Activated T-cell treated with anti-CD3 and anti-CD28 coated beads, Interleukin-2, amount 50 U/mL, for 72 hours (primary cell): ENCODE measurements at regions not wholly inside any gene's neighbourhood (a gene's known extent, or its start where the extent isn't known, plus 50 kb on each side); places are given as distances from the start of the nearest gene placed in this dataset.
A peak's percentile ranks its signal among the peaks of the same experiment; 100 is the strongest.
"Not testable (repeated sequence)": the region's sequence is repeated elsewhere in the genome, so short reads cannot be mapped to it uniquely, and the experiment has no call there.

Experiments used
- ATAC-seq, 2 donors: fragments of 150-1000 bp; cut with Tn5 transposase; replicated peaks in 1 of 2; 2 replicates each; pipeline ENCODE4 v1.10.0; 2021; ENCODE audit warnings: moderate library complexity in 2 of 2, mild to moderate bottlenecking in 1 of 2
- DNase-seq, 2 donors: peaks; one replicate each; pipeline ENCODE4 v3.0.0; 2021 to 2022; ENCODE audit warnings: mixed read lengths in 1 of 2
- H3K27ac Mint-ChIP-seq: one replicate; pipeline ENCODE4 v1.8.0; 2022; ENCODE audit warnings: mild to moderate bottlenecking, moderate library complexity, mixed read lengths
- H3K27me3 Mint-ChIP-seq: one replicate; pipeline ENCODE4 v1.8.0; 2022; ENCODE audit warnings: low read depth, mixed read lengths
- H3K36me3 Mint-ChIP-seq, 2 donors: one replicate each; pipeline ENCODE4 v1.8.0; 2022; ENCODE audit warnings: mixed read lengths in 2 of 2, mild to moderate bottlenecking in 1 of 2; ENCODE audit not compliant: insufficient read depth in 2 of 2
- H3K4me1 Mint-ChIP-seq: one replicate; pipeline ENCODE4 v1.8.0; 2022; ENCODE audit warnings: low read depth, mixed read lengths
- H3K4me3 Mint-ChIP-seq, 2 donors: one replicate each; pipeline ENCODE4 v1.8.0; 2022; ENCODE audit warnings: mild to moderate bottlenecking in 2 of 2, mixed read lengths in 2 of 2, moderate library complexity in 2 of 2
- H3K9me3 Mint-ChIP-seq, 2 donors: one replicate each; pipeline ENCODE4 v1.8.0; 2022; ENCODE audit warnings: mixed read lengths in 2 of 2

- not testable (repeated sequence) for DNase-seq, H3K4me1 Mint-ChIP-seq, H3K27ac Mint-ChIP-seq, H3K36me3 Mint-ChIP-seq, H3K9me3 Mint-ChIP-seq, ATAC-seq, H3K27me3 Mint-ChIP-seq
- peak overlapping the region in 1 of 2 donors; percentile 57 for H3K4me3 Mint-ChIP-seq
These were observed 198.0 kb downstream of the LMLN start for GRCh38 chr3:198158007-198158406.

- not testable (repeated sequence) for H3K27me3 Mint-ChIP-seq, ATAC-seq, H3K9me3 Mint-ChIP-seq, H3K27ac Mint-ChIP-seq, H3K4me1 Mint-ChIP-seq, H3K4me3 Mint-ChIP-seq, H3K36me3 Mint-ChIP-seq
- peak; percentile 70 to 75 for DNase-seq
These were observed 207.5 kb downstream of the LMLN start for GRCh38 chr3:198167339-198168039.

- not testable (repeated sequence) for H3K4me1 Mint-ChIP-seq, H3K4me3 Mint-ChIP-seq, DNase-seq, H3K27ac Mint-ChIP-seq, ATAC-seq, H3K36me3 Mint-ChIP-seq, H3K27me3 Mint-ChIP-seq, H3K9me3 Mint-ChIP-seq
These were observed 210.8 kb downstream of the LMLN start for GRCh38 chr3:198170781-198171180.

- not testable (repeated sequence) for DNase-seq, H3K27me3 Mint-ChIP-seq, H3K27ac Mint-ChIP-seq, ATAC-seq, H3K4me1 Mint-ChIP-seq, H3K36me3 Mint-ChIP-seq, H3K9me3 Mint-ChIP-seq, H3K4me3 Mint-ChIP-seq
These were observed 213.1 kb downstream of the LMLN start for GRCh38 chr3:198173080-198173479.

GRCh38 chr3:198173929-198174574 is 214.0 kb downstream of the LMLN start:
- DNase-seq, ATAC-seq, H3K9me3 Mint-ChIP-seq, H3K4me1 Mint-ChIP-seq, H3K4me3 Mint-ChIP-seq, H3K36me3 Mint-ChIP-seq, H3K27me3 Mint-ChIP-seq, H3K27ac Mint-ChIP-seq: not testable (repeated sequence)
